Liver (tissue), 8 donors: ENCODE measurements at regions not wholly inside any gene's neighbourhood (a gene's known extent, or its start where the extent isn't known, plus 50 kb on each side); places are given as distances from the start of the nearest gene placed in this dataset.

ENCODE experiments used
- DNase-seq: peaks from one replicate; pipeline ENCODE4 v3.0.0-alpha.2; 2017; ENCODE audit warnings: low spot score
- H3K27ac ChIP-seq, 2 donors: one replicate each; pipeline ENCODE4 v1.7.0; 2013; ENCODE audit warnings: inconsistent platforms in 2 of 2, low read length in 2 of 2, control low read depth in 1 of 2, low read depth in 1 of 2, mild to moderate bottlenecking in 1 of 2
- H3K27me3 ChIP-seq, 4 donors: one replicate each; pipeline versions ENCODE4 v1.6.1 to v1.7.0; 2013; ENCODE audit warnings: low read length in 3 of 4, inconsistent platforms in 1 of 4, mild to moderate bottlenecking in 1 of 4, moderate library complexity in 1 of 4; ENCODE audit not compliant: control insufficient read depth in 4 of 4, insufficient read depth in 4 of 4
- H3K36me3 ChIP-seq, 4 donors: one replicate each; pipeline versions ENCODE4 v1.6.1 to v1.7.0; 2013; ENCODE audit warnings: low read length in 3 of 4, mild to moderate bottlenecking in 3 of 4, low read depth in 1 of 4, moderate library complexity in 1 of 4; ENCODE audit not compliant: control insufficient read depth in 4 of 4, insufficient read depth in 3 of 4
- H3K4me1 ChIP-seq, 4 donors: one replicate each; pipeline versions ENCODE4 v1.6.1 to v1.7.0; 2013; ENCODE audit warnings: low read length in 3 of 4, mild to moderate bottlenecking in 3 of 4, moderate library complexity in 1 of 4; ENCODE audit not compliant: control insufficient read depth in 4 of 4, insufficient read depth in 4 of 4
- H3K4me3 ChIP-seq, 3 donors: one replicate each; pipeline versions ENCODE4 v1.6.1 to v1.7.0; 2013; ENCODE audit warnings: low read length in 3 of 3, control low read depth in 1 of 3, low read depth in 1 of 3, mild to moderate bottlenecking in 1 of 3
- H3K9ac ChIP-seq, 2 donors: one replicate each; pipeline ENCODE4 v1.7.0; 2013; ENCODE audit warnings: low read length in 2 of 2, mild to moderate bottlenecking in 2 of 2, moderate library complexity in 2 of 2, control low read depth in 1 of 2, low read depth in 1 of 2
- H3K9me3 ChIP-seq, 4 donors: one replicate each; pipeline versions ENCODE4 v1.6.1 to v1.7.0; 2013; ENCODE audit warnings: low read length in 3 of 4; ENCODE audit not compliant: control insufficient read depth in 4 of 4
- ATF3 ChIP-seq: IDR thresholded peaks from 2 replicates; pipeline ENCODE4 v1.6.1; 2016; ENCODE audit warnings: antibody characterized with exemption
- EGR1 ChIP-seq, 2 donors: IDR thresholded peaks; 2 replicates each; pipeline ENCODE4 v1.6.1; 2016 to 2018; ENCODE audit warnings: antibody characterized with exemption in 2 of 2, low read depth in 2 of 2
- FOXA2 ChIP-seq: IDR thresholded peaks from 2 replicates; pipeline ENCODE4 v1.6.1; 2016; ENCODE audit warnings: antibody characterized with exemption
- GABPA ChIP-seq, 2 donors: IDR thresholded peaks in 1 of 2; conservative IDR thresholded peaks in 1 of 2; 2 replicates each; pipeline ENCODE4 v1.6.1; 2016; ENCODE audit warnings: antibody characterized with exemption in 2 of 2, mild to moderate bottlenecking in 1 of 2, moderate library complexity in 1 of 2
- HNF4G ChIP-seq: IDR thresholded peaks from 2 replicates; pipeline ENCODE4 v1.6.1; 2016; ENCODE audit warnings: antibody characterized with exemption
- JUND ChIP-seq, 2 donors: IDR thresholded peaks; 2 replicates each; pipeline ENCODE4 v1.6.1; 2016; ENCODE audit warnings: antibody characterized with exemption in 2 of 2
- MAX ChIP-seq: IDR thresholded peaks from 2 replicates; pipeline ENCODE4 v1.6.1; 2016; ENCODE audit warnings: antibody characterized with exemption
- NR2F2 ChIP-seq: IDR thresholded peaks from 2 replicates; pipeline ENCODE4 v1.6.1; 2016; ENCODE audit warnings: antibody characterized with exemption
- RAD21 ChIP-seq, 2 donors: IDR thresholded peaks; 2 replicates each; pipeline ENCODE4 v1.6.1; 2016; ENCODE audit warnings: antibody characterized with exemption in 2 of 2, mild to moderate bottlenecking in 2 of 2
- REST ChIP-seq: IDR thresholded peaks from 2 replicates; pipeline ENCODE4 v1.6.1; 2016; ENCODE audit warnings: antibody characterized with exemption, mild to moderate bottlenecking
- RXRA ChIP-seq, 2 donors: IDR thresholded peaks; 2 replicates each; pipeline ENCODE4 v1.6.1; 2017 to 2018; ENCODE audit warnings: antibody characterized with exemption in 2 of 2, mild to moderate bottlenecking in 1 of 2
- SP1 ChIP-seq: IDR thresholded peaks from 2 replicates; pipeline ENCODE4 v1.6.1; 2018; ENCODE audit warnings: antibody characterized with exemption, mild to moderate bottlenecking
- TAF1 ChIP-seq: conservative IDR thresholded peaks from 2 replicates; pipeline ENCODE4 v1.6.1; 2016; ENCODE audit warnings: antibody characterized with exemption, mild to moderate bottlenecking
- YY1 ChIP-seq: IDR thresholded peaks from 2 replicates; pipeline ENCODE4 v1.6.1; 2016; ENCODE audit warnings: antibody characterized with exemption, mild to moderate bottlenecking
- WGBS: extraction: QIAGEN DNeasy Blood & Tissue Kit; methylation state at CpG from one replicate; pipeline ENCODE4 v1.1.7; 2013; 5-methylcytosine and 5-hydroxymethylcytosine counted together
- TF ChIP-seq, protein P1 (sequence below): fragments of 150-350 bp; IDR thresholded peaks from 2 replicates; pipeline ENCODE4 v1.5.1; 2017; ENCODE audit warnings: improper control_type of control experiment, low read depth, low read length; ENCODE audit not compliant: missing input control
- TF ChIP-seq, protein P2 (sequence below): IDR thresholded peaks from 2 replicates; pipeline ENCODE4 v1.6.1; 2016; ENCODE audit warnings: antibody characterized with exemption
- donor health status: healthy.
- donor health status: healthy.
- donor health status: healthy.
- donor health status: healthy.
- donor health status: healthy.

DNA sequence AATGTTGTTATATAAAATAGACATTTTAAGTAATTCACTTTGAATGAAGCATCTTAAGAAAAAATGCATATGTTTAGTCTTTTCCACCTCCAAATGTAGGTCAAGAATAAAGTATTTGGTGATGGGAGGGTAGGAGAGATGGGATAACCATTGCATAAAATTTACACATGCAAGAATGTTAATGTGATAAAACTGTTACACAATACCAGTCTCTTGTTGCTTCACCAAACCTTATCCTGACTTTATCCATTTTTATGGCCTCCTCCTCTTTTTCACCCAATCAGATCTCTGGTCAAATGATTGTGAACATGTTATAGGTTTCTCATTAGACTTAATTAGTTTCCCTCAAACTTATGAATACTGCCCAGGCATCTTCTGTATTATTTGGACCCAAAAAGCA lies 994.5 kb upstream of the FLRT2 start:
- Histone ChIP-seq H3K4me3 (no peak overlapping the region), H3K9ac (no peak overlapping the region), H3K36me3 (no peaks in the 10 kb centered on the region), H3K27me3 (no peaks in the 10 kb centered on the region), H3K4me1 (no peaks in the 10 kb centered on the region), H3K9me3 (no peaks in the 10 kb centered on the region), H3K27ac (no peak overlapping the region)
- DNase-seq = no peak
- no peak for TF ChIP-seq RXRA (IDR thresholded peaks at IDR 0.05)
- TF ChIP-seq, protein P1, sequence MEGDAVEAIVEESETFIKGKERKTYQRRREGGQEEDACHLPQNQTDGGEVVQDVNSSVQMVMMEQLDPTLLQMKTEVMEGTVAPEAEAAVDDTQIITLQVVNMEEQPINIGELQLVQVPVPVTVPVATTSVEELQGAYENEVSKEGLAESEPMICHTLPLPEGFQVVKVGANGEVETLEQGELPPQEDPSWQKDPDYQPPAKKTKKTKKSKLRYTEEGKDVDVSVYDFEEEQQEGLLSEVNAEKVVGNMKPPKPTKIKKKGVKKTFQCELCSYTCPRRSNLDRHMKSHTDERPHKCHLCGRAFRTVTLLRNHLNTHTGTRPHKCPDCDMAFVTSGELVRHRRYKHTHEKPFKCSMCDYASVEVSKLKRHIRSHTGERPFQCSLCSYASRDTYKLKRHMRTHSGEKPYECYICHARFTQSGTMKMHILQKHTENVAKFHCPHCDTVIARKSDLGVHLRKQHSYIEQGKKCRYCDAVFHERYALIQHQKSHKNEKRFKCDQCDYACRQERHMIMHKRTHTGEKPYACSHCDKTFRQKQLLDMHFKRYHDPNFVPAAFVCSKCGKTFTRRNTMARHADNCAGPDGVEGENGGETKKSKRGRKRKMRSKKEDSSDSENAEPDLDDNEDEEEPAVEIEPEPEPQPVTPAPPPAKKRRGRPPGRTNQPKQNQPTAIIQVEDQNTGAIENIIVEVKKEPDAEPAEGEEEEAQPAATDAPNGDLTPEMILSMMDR = no peak
- no peak for TF ChIP-seq HNF4G
- TF ChIP-seq REST = no peak
- TF ChIP-seq SP1 = no peak
- TF ChIP-seq NR2F2 = no peak
- TF ChIP-seq JUND (IDR thresholded peaks at IDR 0.05) = no peak
- TF ChIP-seq YY1 = no peak
- TF ChIP-seq RAD21 (IDR thresholded peaks at IDR 0.05) = no peak
- no peak for TF ChIP-seq MAX

DNA sequence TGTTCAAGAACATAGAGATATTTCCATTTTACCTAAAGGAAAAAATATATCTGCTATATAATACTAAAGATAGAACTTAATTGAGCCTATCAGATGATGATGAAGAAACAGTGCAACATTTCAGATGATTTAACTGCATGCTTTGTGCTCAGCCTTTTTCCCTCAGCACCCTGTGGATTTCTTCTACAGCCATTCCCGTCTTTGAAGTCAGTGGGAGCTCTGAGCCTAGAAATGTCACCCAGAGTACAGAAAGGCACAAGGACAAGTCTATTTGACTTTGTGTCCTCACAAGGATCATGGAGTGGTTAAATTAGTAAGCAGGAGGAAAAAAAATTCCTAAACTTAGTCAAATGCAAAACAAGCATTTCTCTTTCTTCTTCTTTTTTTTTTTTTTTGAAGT lies 994.0 kb upstream of the FLRT2 start:
- H3K9me3 ChIP-seq = no peaks in the 10 kb centered on the region
- WGBS = 54% methylated on average over 1 of the region's 1 CpG
- no peak for DNase-seq

More for the DNA sequence above, 994.0 kb upstream of the FLRT2 start:
- Histone ChIP-seq H3K4me1 (no peaks in the 10 kb centered on the region), H3K27me3 (no peaks in the 10 kb centered on the region), H3K4me3 (no peak overlapping the region), H3K36me3 (no peaks in the 10 kb centered on the region), H3K27ac (no peak overlapping the region), H3K9ac (no peak overlapping the region)
- no peak for TF ChIP-seq ATF3
- no peak for TF ChIP-seq YY1
- TF ChIP-seq SP1 = no peak
- TF ChIP-seq GABPA (IDR thresholded peaks at IDR 0.05 in 1 of 2, conservative IDR thresholded peaks at IDR 0.05 in 1 of 2) = no peak
- no peak for TF ChIP-seq FOXA2
- TF ChIP-seq NR2F2 = no peak
- no peak for TF ChIP-seq HNF4G
- no peak for TF ChIP-seq EGR1 (IDR thresholded peaks at IDR 0.05; ENCODE audit: low read depth in 2 of 2)
- no peak for TF ChIP-seq TAF1
- no peak for TF ChIP-seq JUND (IDR thresholded peaks at IDR 0.05)
- TF ChIP-seq, protein P2, sequence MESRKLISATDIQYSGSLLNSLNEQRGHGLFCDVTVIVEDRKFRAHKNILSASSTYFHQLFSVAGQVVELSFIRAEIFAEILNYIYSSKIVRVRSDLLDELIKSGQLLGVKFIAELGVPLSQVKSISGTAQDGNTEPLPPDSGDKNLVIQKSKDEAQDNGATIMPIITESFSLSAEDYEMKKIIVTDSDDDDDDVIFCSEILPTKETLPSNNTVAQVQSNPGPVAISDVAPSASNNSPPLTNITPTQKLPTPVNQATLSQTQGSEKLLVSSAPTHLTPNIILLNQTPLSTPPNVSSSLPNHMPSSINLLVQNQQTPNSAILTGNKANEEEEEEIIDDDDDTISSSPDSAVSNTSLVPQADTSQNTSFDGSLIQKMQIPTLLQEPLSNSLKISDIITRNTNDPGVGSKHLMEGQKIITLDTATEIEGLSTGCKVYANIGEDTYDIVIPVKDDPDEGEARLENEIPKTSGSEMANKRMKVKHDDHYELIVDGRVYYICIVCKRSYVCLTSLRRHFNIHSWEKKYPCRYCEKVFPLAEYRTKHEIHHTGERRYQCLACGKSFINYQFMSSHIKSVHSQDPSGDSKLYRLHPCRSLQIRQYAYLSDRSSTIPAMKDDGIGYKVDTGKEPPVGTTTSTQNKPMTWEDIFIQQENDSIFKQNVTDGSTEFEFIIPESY = no peak
- TF ChIP-seq MAX = no peak
- no peak for TF ChIP-seq REST
- no peak for TF ChIP-seq RXRA (IDR thresholded peaks at IDR 0.05)
